Endothelial cell (in vitro differentiated cells): ENCODE measurements at regions not wholly inside any gene's neighbourhood (a gene's known extent, or its start where the extent isn't known, plus 50 kb on each side); places are given as distances from the start of the nearest gene placed in this dataset.

Experiments
- DNase-seq: peaks from one replicate; pipeline ENCODE4 v3.0.0; 2021; ENCODE audit warnings: low spot score
- H3K27ac Mint-ChIP-seq: one replicate; pipeline ENCODE4 v1.8.0; 2021; ENCODE audit warnings: mixed read lengths, inconsistent platforms; ENCODE audit not compliant: unreplicated experiment
- H3K27me3 Mint-ChIP-seq: one replicate; pipeline ENCODE4 v1.8.0; 2021; ENCODE audit warnings: mild to moderate bottlenecking, moderate library complexity, mixed read lengths, inconsistent platforms; ENCODE audit not compliant: unreplicated experiment
- H3K36me3 Mint-ChIP-seq: one replicate; pipeline ENCODE4 v1.8.0; 2021; ENCODE audit warnings: mild to moderate bottlenecking, low read depth, mixed read lengths, inconsistent platforms; ENCODE audit not compliant: unreplicated experiment
- H3K4me1 Mint-ChIP-seq: one replicate; pipeline ENCODE4 v1.8.0; 2021; ENCODE audit warnings: mild to moderate bottlenecking, mixed read lengths, inconsistent platforms; ENCODE audit not compliant: unreplicated experiment
- H3K4me3 Mint-ChIP-seq: one replicate; pipeline ENCODE4 v1.8.0; 2021; ENCODE audit warnings: mild to moderate bottlenecking, mixed read lengths, inconsistent platforms; ENCODE audit not compliant: unreplicated experiment
- H3K9me3 Mint-ChIP-seq: one replicate; pipeline ENCODE4 v1.8.0; 2021; ENCODE audit warnings: mixed read lengths, inconsistent platforms; ENCODE audit not compliant: unreplicated experiment
- CTCF ChIP-seq: fragments of 200-600 bp; sonication (generic); IDR thresholded peaks from one replicate; pipeline ENCODE4 v1.5.0; 2021; ENCODE audit warnings: antibody characterized with exemption; ENCODE audit not compliant: unreplicated experiment

- H3K4me1 Mint-ChIP-seq: no peaks in the 10 kb centered on the region
- H3K27ac Mint-ChIP-seq: no peak overlapping the region
- no peak for DNase-seq
- H3K4me3 Mint-ChIP-seq: no peak overlapping the region
- no peaks in the 10 kb centered on the region for H3K36me3 Mint-ChIP-seq
- no peaks in the 10 kb centered on the region for H3K27me3 Mint-ChIP-seq
- TF ChIP-seq CTCF: no peak
- no peaks in the 10 kb centered on the region for H3K9me3 Mint-ChIP-seq
These were observed 799.2 kb downstream of the BRINP1 start for GRCh38 chr9:118570066-118570465.

GRCh38 chr9:118575341-118576070, 793.7 kb downstream of the BRINP1 start:
- no peak overlapping the region for H3K27ac Mint-ChIP-seq
- no peak for TF ChIP-seq CTCF

GRCh38 chr9:118577121-118577520, 792.1 kb downstream of the BRINP1 start:
- Mint-ChIP-seq H3K4me3 (no peak overlapping the region), H3K27me3 (no peaks in the 10 kb centered on the region), H3K36me3 (no peaks in the 10 kb centered on the region), H3K27ac (no peak overlapping the region), H3K4me1 (no peaks in the 10 kb centered on the region), H3K9me3 (no peaks in the 10 kb centered on the region)
- TF ChIP-seq CTCF: no peak
- no peak for DNase-seq

More at GRCh38 chr9:118575341-118576070, 793.7 kb downstream of the BRINP1 start:
- DNase-seq: no peak
- Mint-ChIP-seq H3K4me3 (no peak overlapping the region), H3K27me3 (no peaks in the 10 kb centered on the region), H3K36me3 (no peaks in the 10 kb centered on the region), H3K4me1 (no peaks in the 10 kb centered on the region), H3K9me3 (no peaks in the 10 kb centered on the region)

- Mint-ChIP-seq H3K4me1 (no peaks in the 10 kb centered on the region), H3K4me3 (no peak overlapping the region), H3K27me3 (no peaks in the 10 kb centered on the region), H3K36me3 (no peaks in the 10 kb centered on the region), H3K9me3 (no peaks in the 10 kb centered on the region), H3K27ac (no peak overlapping the region)
- no peak for DNase-seq
- no peak for TF ChIP-seq CTCF
These were observed 790.8 kb downstream of the BRINP1 start for GRCh38 chr9:118578467-118578866.

- Mint-ChIP-seq H3K4me3 (no peak overlapping the region), H3K4me1 (no peaks in the 10 kb centered on the region), H3K36me3 (no peaks in the 10 kb centered on the region), H3K27ac (no peak overlapping the region), H3K27me3 (peaks cover 5% of the 10 kb centered on the region), H3K9me3 (no peaks in the 10 kb centered on the region)
- TF ChIP-seq CTCF: no peak
- DNase-seq: no peak
These were observed 785.8 kb downstream of the BRINP1 start for GRCh38 chr9:118583414-118583813.
